DND-41 (cell line): ENCODE measurements at regions not wholly inside any gene's neighbourhood (a gene's known extent, or its start where the extent isn't known, plus 50 kb on each side); places are given as distances from the start of the nearest gene placed in this dataset.

Experiments
- EZH2 ChIP-seq: IDR thresholded peaks from 3 replicates; pipeline ENCODE4 v1.6.1; 2012; ENCODE audit warnings: borderline replicate concordance, low read depth, mild to moderate bottlenecking, moderate library complexity, low read length, inconsistent platforms; ENCODE audit not compliant: severe bottlenecking
- TF ChIP-seq, protein P1 (sequence below): IDR thresholded peaks from 2 replicates; pipeline ENCODE4 v1.5.1; 2012; ENCODE audit warnings: borderline replicate concordance, low read length, moderate library complexity, mild to moderate bottlenecking; ENCODE audit not compliant: poor library complexity, severe bottlenecking; ENCODE audit errors: extremely low read depth

GRCh38 chr1:41995441-41996130 is 76.9 kb upstream of the HIVEP3 start:
- TF ChIP-seq EZH2 = no peak
- TF ChIP-seq, protein P1, sequence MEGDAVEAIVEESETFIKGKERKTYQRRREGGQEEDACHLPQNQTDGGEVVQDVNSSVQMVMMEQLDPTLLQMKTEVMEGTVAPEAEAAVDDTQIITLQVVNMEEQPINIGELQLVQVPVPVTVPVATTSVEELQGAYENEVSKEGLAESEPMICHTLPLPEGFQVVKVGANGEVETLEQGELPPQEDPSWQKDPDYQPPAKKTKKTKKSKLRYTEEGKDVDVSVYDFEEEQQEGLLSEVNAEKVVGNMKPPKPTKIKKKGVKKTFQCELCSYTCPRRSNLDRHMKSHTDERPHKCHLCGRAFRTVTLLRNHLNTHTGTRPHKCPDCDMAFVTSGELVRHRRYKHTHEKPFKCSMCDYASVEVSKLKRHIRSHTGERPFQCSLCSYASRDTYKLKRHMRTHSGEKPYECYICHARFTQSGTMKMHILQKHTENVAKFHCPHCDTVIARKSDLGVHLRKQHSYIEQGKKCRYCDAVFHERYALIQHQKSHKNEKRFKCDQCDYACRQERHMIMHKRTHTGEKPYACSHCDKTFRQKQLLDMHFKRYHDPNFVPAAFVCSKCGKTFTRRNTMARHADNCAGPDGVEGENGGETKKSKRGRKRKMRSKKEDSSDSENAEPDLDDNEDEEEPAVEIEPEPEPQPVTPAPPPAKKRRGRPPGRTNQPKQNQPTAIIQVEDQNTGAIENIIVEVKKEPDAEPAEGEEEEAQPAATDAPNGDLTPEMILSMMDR = no peak
